KOPT-K1 (cell line): ENCODE measurements at regions not wholly inside any gene's neighbourhood (a gene's known extent, or its start where the extent isn't known, plus 50 kb on each side); places are given as distances from the start of the nearest gene placed in this dataset.

Source experiments
- H3K27ac ChIP-seq: fragments of 200-600 bp; sonication (generic); 2 replicates; pipeline ENCODE4 v1.5.1; 2016; ENCODE audit warnings: antibody characterized with exemption, mild to moderate bottlenecking, low read depth, low read length; ENCODE audit not compliant: poor library complexity, severe bottlenecking
- H3K36me3 ChIP-seq: fragments of 200-600 bp; sonication (generic); 2 replicates; pipeline ENCODE4 v1.5.1; 2017; ENCODE audit warnings: antibody characterized with exemption, mild to moderate bottlenecking, low read length, moderate library complexity; ENCODE audit not compliant: insufficient read depth
- H3K9me3 ChIP-seq: fragments of 200-600 bp; sonication (generic); 2 replicates; pipeline ENCODE4 v1.5.1; 2017; ENCODE audit warnings: antibody characterized with exemption, low read length, mild to moderate bottlenecking; ENCODE audit not compliant: insufficient read depth, poor library complexity, severe bottlenecking

- Histone ChIP-seq H3K9me3 (no peaks in the 10 kb centered on the region), H3K36me3 (no peaks in the 10 kb centered on the region), H3K27ac (no peak overlapping the region)
Measured at GRCh38 chr5:87887247-87887646, 381.4 kb downstream of the TMEM161B start.

GRCh38 chr5:87886164-87886563 is 382.5 kb downstream of the TMEM161B start:
- Histone ChIP-seq H3K27ac (no peak overlapping the region), H3K9me3 (no peaks in the 10 kb centered on the region), H3K36me3 (no peaks in the 10 kb centered on the region)

- Histone ChIP-seq H3K36me3 (no peaks in the 10 kb centered on the region), H3K27ac (no peak overlapping the region), H3K9me3 (no peaks in the 10 kb centered on the region)
Measured at GRCh38 chr5:87885758-87886157, 382.9 kb downstream of the TMEM161B start.

GRCh38 chr5:87877495-87877894 is 391.1 kb downstream of the TMEM161B start:
- no peaks in the 10 kb centered on the region for H3K9me3 ChIP-seq
- H3K36me3 ChIP-seq, result no peaks in the 10 kb centered on the region
- no peak overlapping the region for H3K27ac ChIP-seq

GRCh38 chr5:87877023-87877422 is 391.6 kb downstream of the TMEM161B start:
- Histone ChIP-seq H3K36me3 (no peaks in the 10 kb centered on the region), H3K9me3 (no peaks in the 10 kb centered on the region), H3K27ac (no peak overlapping the region)

GRCh38 chr5:87876616-87877015 is 392.0 kb downstream of the TMEM161B start:
- no peak overlapping the region for H3K27ac ChIP-seq
- H3K9me3 ChIP-seq, result no peaks in the 10 kb centered on the region
- no peaks in the 10 kb centered on the region for H3K36me3 ChIP-seq

GRCh38 chr5:87872986-87873385 is 395.7 kb downstream of the TMEM161B start:
- no peaks in the 10 kb centered on the region for H3K36me3 ChIP-seq
- no peak overlapping the region for H3K27ac ChIP-seq
- no peaks in the 10 kb centered on the region for H3K9me3 ChIP-seq

GRCh38 chr5:87868792-87869191 is 399.9 kb downstream of the TMEM161B start:
- Histone ChIP-seq H3K27ac (no peak overlapping the region), H3K9me3 (no peaks in the 10 kb centered on the region)

GRCh38 chr5:87867281-87867680 is 401.4 kb downstream of the TMEM161B start:
- Histone ChIP-seq H3K27ac (no peak overlapping the region), H3K36me3 (no peaks in the 10 kb centered on the region), H3K9me3 (no peaks in the 10 kb centered on the region)

More at GRCh38 chr5:87868792-87869191, 399.9 kb downstream of the TMEM161B start:
- no peaks in the 10 kb centered on the region for H3K36me3 ChIP-seq

GRCh38 chr5:87853541-87853940 is 415.1 kb downstream of the TMEM161B start:
- H3K9me3 ChIP-seq, result no peaks in the 10 kb centered on the region
- H3K27ac ChIP-seq, result no peak overlapping the region
- no peaks in the 10 kb centered on the region for H3K36me3 ChIP-seq

- no peaks in the 10 kb centered on the region for H3K36me3 ChIP-seq
- H3K27ac ChIP-seq, result no peak overlapping the region
- no peaks in the 10 kb centered on the region for H3K9me3 ChIP-seq
Measured at GRCh38 chr5:87851603-87852002, 417.0 kb downstream of the TMEM161B start.

- Histone ChIP-seq H3K27ac (no peak overlapping the region), H3K9me3 (no peaks in the 10 kb centered on the region)
Measured at GRCh38 chr5:87850843-87851242, 417.8 kb downstream of the TMEM161B start.

GRCh38 chr5:87845734-87846133 is 422.9 kb downstream of the TMEM161B start:
- H3K27ac ChIP-seq, result no peak overlapping the region

More at GRCh38 chr5:87850843-87851242, 417.8 kb downstream of the TMEM161B start:
- H3K36me3 ChIP-seq, result no peaks in the 10 kb centered on the region

GRCh38 chr5:87844866-87845265 is 423.8 kb downstream of the TMEM161B start:
- Histone ChIP-seq H3K9me3 (no peaks in the 10 kb centered on the region), H3K36me3 (no peaks in the 10 kb centered on the region), H3K27ac (no peak overlapping the region)

More at GRCh38 chr5:87845734-87846133, 422.9 kb downstream of the TMEM161B start:
- no peaks in the 10 kb centered on the region for H3K36me3 ChIP-seq
- H3K9me3 ChIP-seq, result no peaks in the 10 kb centered on the region

GRCh38 chr5:87844449-87844848 is 424.2 kb downstream of the TMEM161B start:
- Histone ChIP-seq H3K9me3 (no peaks in the 10 kb centered on the region), H3K36me3 (no peaks in the 10 kb centered on the region), H3K27ac (no peak overlapping the region)

GRCh38 chr5:87836696-87837095 is 424.0 kb upstream of the CCNH start:
- no peaks in the 10 kb centered on the region for H3K36me3 ChIP-seq
- no peak overlapping the region for H3K27ac ChIP-seq
- no peaks in the 10 kb centered on the region for H3K9me3 ChIP-seq

GRCh38 chr5:87831499-87831898 is 418.8 kb upstream of the CCNH start:
- Histone ChIP-seq H3K27ac (no peak overlapping the region), H3K9me3 (no peaks in the 10 kb centered on the region), H3K36me3 (no peaks in the 10 kb centered on the region)
